Keratinocyte (primary cell): ENCODE measurements at regions not wholly inside any gene's neighbourhood (a gene's known extent, or its start where the extent isn't known, plus 50 kb on each side); places are given as distances from the start of the nearest gene placed in this dataset.
A peak's percentile ranks its signal among the peaks of the same experiment; 100 is the strongest.

Source experiments
- DNase-seq: peaks from one replicate; pipeline ENCODE4 v3.0.0-alpha.2; 2011; ENCODE audit warnings: low read depth, missing footprints, low spot score
- FAIRE-seq: peaks from 2 replicates; lab custom pipeline; 2011; peaks lifted over from hg19 to GRCh38; lab: Jason Lieb, UNC
- H2AFZ ChIP-seq: 2 replicates; pipeline ENCODE4 v1.6.0; 2012; ENCODE audit warnings: low read length, control low read depth, inconsistent platforms; ENCODE audit not compliant: control insufficient read depth
- H3K27ac ChIP-seq: 2 replicates; pipeline ENCODE4 v1.5.1; 2011; ENCODE audit warnings: low read length; ENCODE audit not compliant: control insufficient read depth, insufficient read depth
- H3K27me3 ChIP-seq: 3 replicates; pipeline ENCODE4 v1.6.0; 2011; ENCODE audit warnings: low read length; ENCODE audit not compliant: control insufficient read depth, insufficient read depth; ENCODE audit errors: extremely low read depth
- H3K36me3 ChIP-seq, 2 experiments: 2 replicates in 1 of 2; 3 replicates in 1 of 2; pipeline ENCODE4 v1.5.1; 2011; ENCODE audit warnings: low read length in 2 of 2, mild to moderate bottlenecking in 1 of 2; ENCODE audit not compliant: control insufficient read depth in 2 of 2, insufficient read depth in 2 of 2; ENCODE audit errors: extremely low read depth in 1 of 2
- H3K4me1 ChIP-seq: 3 replicates; pipeline ENCODE4 v1.5.1; 2011; ENCODE audit warnings: low read length; ENCODE audit not compliant: control insufficient read depth, insufficient read depth; ENCODE audit errors: extremely low read depth
- H3K4me2 ChIP-seq: 3 replicates; pipeline ENCODE4 v1.6.0; 2011; ENCODE audit warnings: low read depth, low read length; ENCODE audit not compliant: control insufficient read depth, insufficient read depth; ENCODE audit errors: extremely low read depth
- H3K4me3 ChIP-seq, 3 experiments: fragments of 200-600 bp in 1 of 3; sonication (generic) in 1 of 3; 2 replicates in 2 of 3; 3 replicates in 1 of 3; pipeline ENCODE4 v1.5.1; 2011 to 2016; ENCODE audit warnings: low read length in 3 of 3, mild to moderate bottlenecking in 3 of 3, control low read depth in 2 of 3, inconsistent platforms in 1 of 3, low read depth in 1 of 3, mixed read lengths in 1 of 3, mixed run types in 1 of 3, moderate library complexity in 1 of 3; ENCODE audit not compliant: control insufficient read depth in 2 of 3, insufficient read depth in 2 of 3; ENCODE audit errors: extremely low read depth in 1 of 3
- H3K79me2 ChIP-seq: 2 replicates; pipeline ENCODE4 v1.6.0; 2012; ENCODE audit warnings: low read length; ENCODE audit not compliant: control insufficient read depth, insufficient read depth
- H3K9ac ChIP-seq: 3 replicates; pipeline ENCODE4 v1.6.0; 2011; ENCODE audit warnings: low read length; ENCODE audit not compliant: control insufficient read depth, insufficient read depth; ENCODE audit errors: extremely low read depth
- H3K9me1 ChIP-seq: 3 replicates; pipeline ENCODE4 v1.6.0; 2011; ENCODE audit warnings: low read length; ENCODE audit not compliant: control insufficient read depth, insufficient read depth; ENCODE audit errors: extremely low read depth
- H3K9me3 ChIP-seq: 2 replicates; pipeline ENCODE4 v1.5.1; 2012; ENCODE audit warnings: low read depth, low read length; ENCODE audit not compliant: control insufficient read depth
- H4K20me1 ChIP-seq: 3 replicates; pipeline ENCODE4 v1.6.0; 2011; ENCODE audit warnings: low read length; ENCODE audit not compliant: control insufficient read depth, insufficient read depth; ENCODE audit errors: extremely low read depth
- CTCF ChIP-seq, 3 experiments: IDR thresholded peaks in 1 of 3; conservative IDR thresholded peaks in 1 of 3; optimal IDR thresholded peaks in 1 of 3; 2 replicates in 2 of 3; 3 replicates in 1 of 3; pipeline versions ENCODE3 to v1.5.1; 2011; ENCODE audit warnings: low read length in 3 of 3, mild to moderate bottlenecking in 3 of 3, moderate library complexity in 2 of 3, control low read depth in 1 of 3, inconsistent platforms in 1 of 3; ENCODE audit not compliant: insufficient read depth in 2 of 3; ENCODE audit errors: extremely low read depth in 1 of 3
- EZH2 ChIP-seq: IDR thresholded peaks from one replicate; pipeline ENCODE4 v1.6.1; 2012; ENCODE audit warnings: inconsistent platforms, mild to moderate bottlenecking, low read length, moderate library complexity
- dilution Hi-C: fragments of 300-500 bp; cut with MboI; formaldehyde crosslinking; loops from one replicate; pipeline ENCODE4 v1.7.0; 2020; ENCODE audit warnings: low sequenced_read_pairs; ENCODE audit not compliant: extremely low pct_ligation_motif_present

GRCh38 chr5:21685522-21685921, 1167.6 kb downstream of the CDH12 start:
- peak; percentile 44 for FAIRE-seq
- dilution Hi-C loops, result no loop called here
- no peaks in the 10 kb centered on the region for H3K79me2 ChIP-seq
- peaks cover 18% of the 10 kb centered on the region for H3K4me1 ChIP-seq
- no peak overlapping the region for H3K4me3 ChIP-seq
- H4K20me1 ChIP-seq, result no peaks in the 10 kb centered on the region
- no peak overlapping the region for H2AFZ ChIP-seq
- H3K4me2 ChIP-seq, result peak overlapping the region; percentile 18
- H3K27me3 ChIP-seq, result no peaks in the 10 kb centered on the region
- TF ChIP-seq CTCF (optimal IDR thresholded peaks at IDR 0.05 in 1 of 3, IDR thresholded peaks at IDR 0.05 in 1 of 3, conservative IDR thresholded peaks at IDR 0.05 in 1 of 3; ENCODE audit: extremely low read depth in 1 of 3, insufficient read depth in 2 of 3, low read length in 3 of 3), result no peak
- no peak for DNase-seq
- H3K36me3 ChIP-seq, result no peaks in the 10 kb centered on the region
- no peak overlapping the region for H3K9ac ChIP-seq
- H3K9me1 ChIP-seq, result no peaks in the 10 kb centered on the region
- no peaks in the 10 kb centered on the region for H3K9me3 ChIP-seq
- H3K27ac ChIP-seq, result no peak overlapping the region

GRCh38 chr5:21684992-21685391, 1168.2 kb downstream of the CDH12 start:
- TF ChIP-seq CTCF (optimal IDR thresholded peaks at IDR 0.05 in 1 of 3, IDR thresholded peaks at IDR 0.05 in 1 of 3, conservative IDR thresholded peaks at IDR 0.05 in 1 of 3; ENCODE audit: extremely low read depth in 1 of 3, insufficient read depth in 2 of 3, low read length in 3 of 3) (no peak), EZH2 (no peak)
- Histone ChIP-seq H2AFZ (no peak overlapping the region), H3K4me1 (peaks cover 22% of the 10 kb centered on the region), H3K27ac (no peak overlapping the region), H4K20me1 (no peaks in the 10 kb centered on the region), H3K9me3 (no peaks in the 10 kb centered on the region), H3K4me3 (no peak overlapping the region), H3K27me3 (no peaks in the 10 kb centered on the region), H3K9me1 (no peaks in the 10 kb centered on the region), H3K79me2 (no peaks in the 10 kb centered on the region), H3K9ac (no peak overlapping the region), H3K36me3 (no peaks in the 10 kb centered on the region), H3K4me2 (no peak overlapping the region)
- dilution Hi-C loops, result no loop called here
- FAIRE-seq (no peak), DNase-seq (no peak)
